HEK293 (cell line): ENCODE measurements at regions not wholly inside any gene's neighbourhood (a gene's known extent, or its start where the extent isn't known, plus 50 kb on each side); places are given as distances from the start of the nearest gene placed in this dataset.

Experiments
- CTCF ChIA-PET: fragments of 350-600 bp; formaldehyde crosslinking; extraction: SDS; loops from one replicate; lab custom pipeline; 2021; ENCODE audit warnings: antibody characterized with exemption; lab: Yijun Ruan, JAX
- POLR2A ChIA-PET: fragments of 300-600 bp; formaldehyde crosslinking; extraction: SDS; loops from one replicate; lab custom pipeline; 2020; ENCODE audit warnings: antibody characterized with exemption, inconsistent platforms; lab: Yijun Ruan, JAX
- H3K27ac ChIP-seq: fragments of 200-500 bp; sonication (Bioruptor generic); 2 replicates; pipeline ENCODE4 v1.5.1; 2014; ENCODE audit warnings: low read depth, low read length, control low read depth, inconsistent platforms; ENCODE audit errors: extremely low read depth
- H3K36me3 ChIP-seq, 2 experiments: fragments of 200-500 bp in 1 of 2; sonication (Bioruptor generic) in 1 of 2; 1 replicate in 1 of 2; 2 replicates in 1 of 2; pipeline ENCODE4 v1.5.1; 2014 to 2017; ENCODE audit warnings: inconsistent platforms in 2 of 2, low read length in 2 of 2; ENCODE audit not compliant: control insufficient read depth in 2 of 2, insufficient read depth in 1 of 2
- H3K4me1 ChIP-seq: fragments of 200-500 bp; sonication (Bioruptor generic); 2 replicates; pipeline ENCODE4 v1.5.1; 2014; ENCODE audit warnings: mild to moderate bottlenecking, low read length, inconsistent platforms; ENCODE audit not compliant: control insufficient read depth, insufficient read depth
- H3K4me3 ChIP-seq: 2 replicates; pipeline ENCODE4 v1.5.1; 2011; ENCODE audit warnings: low read depth, mild to moderate bottlenecking, control low read depth, low read length, moderate library complexity
- H3K9me3 ChIP-seq: fragments of 200-500 bp; sonication (Bioruptor generic); 2 replicates; pipeline ENCODE4 v1.5.1; 2014; ENCODE audit warnings: low read depth, low read length, inconsistent platforms; ENCODE audit not compliant: control insufficient read depth, insufficient read depth
- BCL11B ChIP-seq: fragments of 450-650 bp; formaldehyde crosslinking; IDR thresholded peaks from 2 replicates; pipeline ENCODE4 v1.5.1; 2016; ENCODE audit warnings: low read depth, missing biosample characterization, missing genetic modification characterization
- ZBTB7A ChIP-seq: fragments of 450-650 bp; formaldehyde crosslinking; IDR thresholded peaks from 2 replicates; pipeline ENCODE4 v1.5.1; 2016; ENCODE audit warnings: low read depth, missing biosample characterization, missing genetic modification characterization
- ZFHX2 ChIP-seq: fragments of 450-650 bp; formaldehyde crosslinking; conservative IDR thresholded peaks from 2 replicates; pipeline ENCODE4 v1.5.1; 2016; ENCODE audit warnings: missing biosample characterization, missing genetic modification characterization
- ZNF202 ChIP-seq: fragments of 450-650 bp; formaldehyde crosslinking; IDR thresholded peaks from 2 replicates; pipeline ENCODE4 v1.5.1; 2016; ENCODE audit warnings: missing biosample characterization, missing genetic modification characterization, borderline replicate concordance
- ZNF23 ChIP-seq: fragments of 450-650 bp; formaldehyde crosslinking; IDR thresholded peaks from 2 replicates; pipeline ENCODE4 v1.5.1; 2016; ENCODE audit warnings: missing biosample characterization, missing genetic modification characterization, borderline replicate concordance
- ZNF354C ChIP-seq: fragments of 450-650 bp; formaldehyde crosslinking; IDR thresholded peaks from 2 replicates; pipeline ENCODE4 v1.5.1; 2016; ENCODE audit warnings: missing biosample characterization, missing genetic modification characterization, low read depth, borderline replicate concordance
- ZNF391 ChIP-seq: fragments of 450-650 bp; formaldehyde crosslinking; IDR thresholded peaks from 2 replicates; pipeline ENCODE4 v1.5.1; 2016; ENCODE audit warnings: low read depth, missing biosample characterization, missing genetic modification characterization, borderline replicate concordance
- ZNF404 ChIP-seq: fragments of 450-650 bp; formaldehyde crosslinking; IDR thresholded peaks from 2 replicates; pipeline ENCODE4 v1.5.1; 2017; ENCODE audit warnings: missing biosample characterization, missing genetic modification characterization
- ZNF423 ChIP-seq: fragments of 450-650 bp; formaldehyde crosslinking; IDR thresholded peaks from 2 replicates; pipeline ENCODE4 v1.5.1; 2016; ENCODE audit warnings: missing biosample characterization, missing genetic modification characterization
- ZNF433 ChIP-seq: fragments of 450-650 bp; formaldehyde crosslinking; IDR thresholded peaks from 2 replicates; pipeline ENCODE4 v1.5.1; 2016; ENCODE audit warnings: missing biosample characterization, missing genetic modification characterization, low read depth
- ZNF561 ChIP-seq: fragments of 450-650 bp; IDR thresholded peaks from 2 replicates; pipeline ENCODE4 v1.5.1; 2018; ENCODE audit warnings: missing biosample characterization, missing genetic modification characterization, borderline replicate concordance
- ZNF580 ChIP-seq: fragments of 450-650 bp; formaldehyde crosslinking; IDR thresholded peaks from 2 replicates; pipeline ENCODE4 v1.5.1; 2016; ENCODE audit warnings: missing biosample characterization, missing genetic modification characterization
- ZNF639 ChIP-seq: fragments of 450-650 bp; formaldehyde crosslinking; IDR thresholded peaks from 2 replicates; pipeline ENCODE4 v1.5.1; 2016; ENCODE audit warnings: missing biosample characterization, missing genetic modification characterization
- TF ChIP-seq, protein P1 (sequence below): fragments of 450-650 bp; formaldehyde crosslinking; conservative IDR thresholded peaks from 2 replicates; pipeline ENCODE4 v1.5.1; 2016; ENCODE audit warnings: low read depth, missing biosample characterization, missing genetic modification characterization
- TF ChIP-seq, protein P2 (sequence below): fragments of 450-650 bp; formaldehyde crosslinking; IDR thresholded peaks from 2 replicates; pipeline ENCODE4 v1.5.1; 2017; ENCODE audit warnings: missing biosample characterization, missing genetic modification characterization

- ChIA-PET CTCF (interaction anchor here (0.7 kb wide), 1 partner anchor 176 kb away, joined by 3 read pairs; no protein-coding TSS in a partner anchor), POLR2A (no interaction called here)
- H3K36me3 ChIP-seq, result no peaks in the 10 kb centered on the region
- H3K4me3 ChIP-seq, result no peak overlapping the region
- H3K4me1 ChIP-seq, result no peaks in the 10 kb centered on the region
- H3K27ac ChIP-seq, result no peak overlapping the region
- TF ChIP-seq ZBTB7A (tag by site-specific recombination), result no peak
- TF ChIP-seq ZNF561 (tag by site-specific recombination), result no peak
- no peak for TF ChIP-seq ZNF202 (tag by site-specific recombination)
- TF ChIP-seq ZNF23 (tag by site-specific recombination), result no peak
- TF ChIP-seq, protein P1, sequence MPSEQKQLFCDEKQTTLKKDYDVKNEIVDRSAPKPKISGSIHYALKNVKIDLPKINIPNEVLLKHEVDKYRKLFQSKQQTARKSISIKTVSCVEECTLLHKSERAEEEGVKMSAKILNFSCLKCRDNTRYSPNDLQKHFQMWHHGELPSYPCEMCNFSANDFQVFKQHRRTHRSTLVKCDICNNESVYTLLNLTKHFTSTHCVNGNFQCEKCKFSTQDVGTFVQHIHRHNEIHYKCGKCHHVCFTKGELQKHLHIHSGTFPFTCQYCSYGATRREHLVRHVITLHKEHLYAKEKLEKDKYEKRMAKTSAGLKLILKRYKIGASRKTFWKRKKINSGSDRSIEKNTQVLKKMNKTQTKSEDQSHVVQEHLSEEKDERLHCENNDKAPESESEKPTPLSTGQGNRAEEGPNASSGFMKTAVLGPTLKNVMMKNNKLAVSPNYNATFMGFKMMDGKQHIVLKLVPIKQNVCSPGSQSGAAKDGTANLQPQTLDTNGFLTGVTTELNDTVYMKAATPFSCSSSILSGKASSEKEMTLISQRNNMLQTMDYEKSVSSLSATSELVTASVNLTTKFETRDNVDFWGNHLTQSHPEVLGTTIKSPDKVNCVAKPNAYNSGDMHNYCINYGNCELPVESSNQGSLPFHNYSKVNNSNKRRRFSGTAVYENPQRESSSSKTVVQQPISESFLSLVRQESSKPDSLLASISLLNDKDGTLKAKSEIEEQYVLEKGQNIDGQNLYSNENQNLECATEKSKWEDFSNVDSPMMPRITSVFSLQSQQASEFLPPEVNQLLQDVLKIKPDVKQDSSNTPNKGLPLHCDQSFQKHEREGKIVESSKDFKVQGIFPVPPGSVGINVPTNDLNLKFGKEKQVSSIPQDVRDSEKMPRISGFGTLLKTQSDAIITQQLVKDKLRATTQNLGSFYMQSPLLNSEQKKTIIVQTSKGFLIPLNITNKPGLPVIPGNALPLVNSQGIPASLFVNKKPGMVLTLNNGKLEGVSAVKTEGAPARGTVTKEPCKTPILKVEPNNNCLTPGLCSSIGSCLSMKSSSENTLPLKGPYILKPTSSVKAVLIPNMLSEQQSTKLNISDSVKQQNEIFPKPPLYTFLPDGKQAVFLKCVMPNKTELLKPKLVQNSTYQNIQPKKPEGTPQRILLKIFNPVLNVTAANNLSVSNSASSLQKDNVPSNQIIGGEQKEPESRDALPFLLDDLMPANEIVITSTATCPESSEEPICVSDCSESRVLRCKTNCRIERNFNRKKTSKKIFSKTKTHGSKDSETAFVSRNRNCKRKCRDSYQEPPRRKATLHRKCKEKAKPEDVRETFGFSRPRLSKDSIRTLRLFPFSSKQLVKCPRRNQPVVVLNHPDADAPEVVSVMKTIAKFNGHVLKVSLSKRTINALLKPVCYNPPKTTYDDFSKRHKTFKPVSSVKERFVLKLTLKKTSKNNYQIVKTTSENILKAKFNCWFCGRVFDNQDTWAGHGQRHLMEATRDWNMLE, result no peak
- no peaks in the 10 kb centered on the region for H3K9me3 ChIP-seq
Measured at GRCh38 chr4:176875446-176875930, 82.8 kb upstream of the VEGFC start.

GRCh38 chr4:176879380-176880116 is 86.8 kb upstream of the VEGFC start:
- POLR2A ChIA-PET, result no interaction called here
- H3K27ac ChIP-seq, result no peak overlapping the region
- H3K36me3 ChIP-seq, result no peaks in the 10 kb centered on the region
- H3K4me3 ChIP-seq, result no peak overlapping the region
- CTCF ChIA-PET, result no interaction called here
- no peaks in the 10 kb centered on the region; the same call in 1 of the 2 replicates for H3K4me1 ChIP-seq
- TF ChIP-seq, protein P2, sequence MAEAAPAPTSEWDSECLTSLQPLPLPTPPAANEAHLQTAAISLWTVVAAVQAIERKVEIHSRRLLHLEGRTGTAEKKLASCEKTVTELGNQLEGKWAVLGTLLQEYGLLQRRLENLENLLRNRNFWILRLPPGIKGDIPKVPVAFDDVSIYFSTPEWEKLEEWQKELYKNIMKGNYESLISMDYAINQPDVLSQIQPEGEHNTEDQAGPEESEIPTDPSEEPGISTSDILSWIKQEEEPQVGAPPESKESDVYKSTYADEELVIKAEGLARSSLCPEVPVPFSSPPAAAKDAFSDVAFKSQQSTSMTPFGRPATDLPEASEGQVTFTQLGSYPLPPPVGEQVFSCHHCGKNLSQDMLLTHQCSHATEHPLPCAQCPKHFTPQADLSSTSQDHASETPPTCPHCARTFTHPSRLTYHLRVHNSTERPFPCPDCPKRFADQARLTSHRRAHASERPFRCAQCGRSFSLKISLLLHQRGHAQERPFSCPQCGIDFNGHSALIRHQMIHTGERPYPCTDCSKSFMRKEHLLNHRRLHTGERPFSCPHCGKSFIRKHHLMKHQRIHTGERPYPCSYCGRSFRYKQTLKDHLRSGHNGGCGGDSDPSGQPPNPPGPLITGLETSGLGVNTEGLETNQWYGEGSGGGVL, result no peak
- TF ChIP-seq ZNF354C (tag by site-specific recombination) (no peak), ZNF404 (tag by site-specific recombination) (no peak), ZNF423 (tag by site-specific recombination) (no peak), ZNF391 (tag by site-specific recombination) (no peak), ZFHX2 (tag by site-specific recombination) (no peak)
- TF ChIP-seq, all 188 proteins: peak for 0
- H3K9me3 ChIP-seq, result no peaks in the 10 kb centered on the region

DNA sequence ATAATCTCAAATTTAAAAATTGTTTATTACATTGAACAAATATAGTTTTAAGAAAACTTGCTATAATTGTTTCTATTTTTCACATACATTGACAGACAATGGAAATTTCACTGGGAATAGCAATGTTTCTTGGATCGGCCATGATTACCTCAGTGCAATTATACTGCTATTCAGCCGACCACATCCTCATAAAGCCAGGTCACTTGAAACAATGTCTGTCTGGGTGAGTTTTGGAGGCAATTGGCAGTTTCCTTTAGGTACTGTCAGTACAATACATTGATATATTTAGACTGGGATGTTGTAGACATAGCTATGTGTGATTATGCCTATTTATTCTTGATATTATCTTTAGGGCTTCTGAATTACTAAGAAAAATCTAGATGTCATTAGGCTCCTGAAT is 89.5 kb upstream of the VEGFC start:
- H3K4me3 ChIP-seq, result no peak overlapping the region
- H3K9me3 ChIP-seq, result no peaks in the 10 kb centered on the region
- CTCF ChIA-PET, result interaction anchor here (0.9 kb wide), 1 partner anchor 90 kb away, joined by 3 read pairs; no protein-coding TSS in a partner anchor
- H3K36me3 ChIP-seq, result no peaks in the 10 kb centered on the region
- POLR2A ChIA-PET, result interaction anchor here (0.7 to 2.8 kb wide), 2 partner anchors 49 to 90 kb away, joined by 3 to 10 read pairs; partner anchors contain the start of gene VEGFC
- no peaks in the 10 kb centered on the region; the same call in 1 of the 2 replicates for H3K4me1 ChIP-seq
- peak overlapping the region; percentile 85; the same call in 1 of the 2 replicates for H3K27ac ChIP-seq
- TF ChIP-seq ZNF433 (tag by site-specific recombination), result no peak
- TF ChIP-seq ZNF580 (tag by site-specific recombination), result no peak
- TF ChIP-seq ZNF639 (tag by site-specific recombination), result no peak
- no peak for TF ChIP-seq BCL11B (tag by site-specific recombination)
